ENCODE measurements at regions not wholly inside any gene's neighbourhood (a gene's known extent, or its start where the extent isn't known, plus 50 kb on each side); places are given as distances from the start of the nearest gene placed in this dataset.

- H2BK12ac ChIP-seq (ENCODE audit: low read depth, low read length): no peak overlapping the region
- H3K23me2 ChIP-seq (ENCODE audit: low read depth, low read length): no peaks in the 10 kb centered on the region
- H4K20me1 ChIP-seq (replicated peaks in 1 of 2; ENCODE audit: control insufficient read depth in 1 of 2, insufficient read depth in 2 of 2, low read length in 2 of 2): no peaks in the 10 kb centered on the region
- no peak for TF ChIP-seq BCL11A (IDR thresholded peaks at IDR 0.05; ENCODE audit: low read depth in 2 of 2, low read length in 2 of 2)
- no peak for TF ChIP-seq GABPA (IDR thresholded peaks at IDR 0.05; ENCODE audit: borderline replicate concordance, insufficient read depth, low read length)
- no peak for TF ChIP-seq FOSL1 (IDR thresholded peaks at IDR 0.05; ENCODE audit: insufficient read depth, low read depth, low read length)
- TF ChIP-seq SRF (IDR thresholded peaks at IDR 0.05; ENCODE audit: low read depth, low read length): no peak
- no peak for TF ChIP-seq MAX (IDR thresholded peaks at IDR 0.05)
- no peak for TF ChIP-seq SP2 (IDR thresholded peaks at IDR 0.05; ENCODE audit: low read length)
- TF ChIP-seq NANOG (IDR thresholded peaks at IDR 0.05; ENCODE audit: insufficient read depth, low read depth, low read length, poor library complexity, severe bottlenecking): no peak
- TF ChIP-seq CBX5 (IDR thresholded peaks at IDR 0.05; ENCODE audit: low read depth, low read length): no peak
- no peak overlapping the region for H2BK15ac ChIP-seq (ENCODE audit: low read length)
- no peaks in the 10 kb centered on the region for H3K9me3 ChIP-seq (ENCODE audit: insufficient read depth in 2 of 2, low read depth in 1 of 2, low read length in 1 of 2)
- H2BK120ac ChIP-seq (replicated peaks; ENCODE audit: low read depth, low read length): no peak overlapping the region
- no peaks in the 10 kb centered on the region for H3K4me1 ChIP-seq (replicated peaks in 1 of 4; ENCODE audit: control insufficient read depth in 3 of 4, insufficient read depth in 4 of 4, low read length in 3 of 4)
- no peak overlapping the region for H3K9ac ChIP-seq (replicated peaks in 1 of 4; ENCODE audit: extremely low read depth in 1 of 4, low read depth in 3 of 4, low read length in 3 of 4)
- no peak overlapping the region for H3K14ac ChIP-seq (ENCODE audit: insufficient read length)
- H3K27me3 ChIP-seq (replicated peaks in 1 of 4; ENCODE audit: control insufficient read depth in 3 of 4, extremely low read depth in 1 of 4, insufficient read depth in 3 of 4, low read length in 3 of 4): no peaks in the 10 kb centered on the region
- no peak overlapping the region for H2AFZ ChIP-seq (ENCODE audit: low read length)
- CTCF ChIA-PET (ENCODE audit: partially characterized antibody): interaction anchor here (1.1 kb wide), 2 partner anchors 14 to 151 kb away, joined by 3 read pairs; no protein-coding TSS in a partner anchor
- no peak overlapping the region for H4K91ac ChIP-seq (replicated peaks; ENCODE audit: insufficient read length, low read length)
- POLR2A ChIA-PET (ENCODE audit: partially characterized antibody): no interaction called here
- no peak overlapping the region for H3K4me3 ChIP-seq (ENCODE audit: extremely low read depth in 1 of 4, insufficient read depth in 2 of 4, low read depth in 3 of 4, low read length in 4 of 4)
- H3K56ac ChIP-seq (replicated peaks; ENCODE audit: insufficient read length, low read depth, low read length): no peak overlapping the region
- FAIRE-seq (no peak), DNase-seq (ENCODE audit: low read depth in 1 of 2, low spot score in 2 of 2) (no peak)
- H3K4ac ChIP-seq (replicated peaks; ENCODE audit: insufficient read length, low read depth, low read length): no peak overlapping the region
- no peaks in the 10 kb centered on the region for H3K36me3 ChIP-seq (ENCODE audit: control insufficient read depth in 2 of 4, insufficient read depth in 4 of 4, low read length in 3 of 4)
- no peak overlapping the region for H4K5ac ChIP-seq (ENCODE audit: insufficient read length, low read depth, low read length)
- H3K4me2 ChIP-seq (ENCODE audit: insufficient read depth in 1 of 2, low read depth in 2 of 2, low read length in 2 of 2): no peak overlapping the region
- H2BK20ac ChIP-seq (ENCODE audit: low read length): no peak overlapping the region
- H3K79me2 ChIP-seq (ENCODE audit: control insufficient read depth in 1 of 2, insufficient read depth in 2 of 2, low read length in 2 of 2): no peaks in the 10 kb centered on the region
- no peaks in the 10 kb centered on the region for H3K79me1 ChIP-seq (ENCODE audit: low read depth, low read length)
- 93% methylated on average over 6 of the region's 6 CpGs; no CpG with 5 or more reads in 1 of the 2 experiments for WGBS, 2 experiments (ENCODE audit: extremely low coverage in 1 of 2, insufficient coverage in 1 of 2, insufficient read length in 1 of 2, insufficient replicate concordance in 2 of 2, low coverage in 1 of 2, low lambda C conversion rate in 2 of 2, missing lambda C conversion rate in 1 of 2)
- no peak overlapping the region for H3K18ac ChIP-seq (ENCODE audit: extremely low read depth, low read length)
- H2BK5ac ChIP-seq (ENCODE audit: low read depth, low read length): no peak overlapping the region
- H2AK5ac ChIP-seq (ENCODE audit: low read depth, low read length): no peak overlapping the region
- H3K23ac ChIP-seq (ENCODE audit: insufficient read length): no peak overlapping the region
- H4K8ac ChIP-seq (ENCODE audit: extremely low read depth, insufficient read depth, low read length): no peak overlapping the region
- no peak overlapping the region for H3K27ac ChIP-seq (ENCODE audit: low read depth, low read length)
These were observed 166.3 kb upstream of the AHR start for GRCh38 chr7:17131983-17132655.
